NT2/D1 (cell line): ENCODE measurements at regions not wholly inside any gene's neighbourhood (a gene's known extent, or its start where the extent isn't known, plus 50 kb on each side); places are given as distances from the start of the nearest gene placed in this dataset.

Source experiments
- SUZ12 ChIP-seq: IDR thresholded peaks from 2 replicates; pipeline ENCODE4 v1.6.1; 2011; ENCODE audit not compliant: insufficient read length, insufficient read depth; ENCODE audit errors: extremely low read depth
- YY1 ChIP-seq: IDR thresholded peaks from 2 replicates; pipeline ENCODE4 v1.6.1; 2011; ENCODE audit not compliant: insufficient read length, insufficient read depth
- ZNF274 ChIP-seq: IDR thresholded peaks from 2 replicates; pipeline ENCODE4 v1.6.1; 2011; ENCODE audit warnings: mild to moderate bottlenecking, low read depth, low read length

GRCh38 chr3:18786650-18787323 lies 361.5 kb upstream of the KCNH8 start:
- TF ChIP-seq ZNF274: no peak
- no peak for TF ChIP-seq YY1
- no peak for TF ChIP-seq SUZ12
